ENCODE measurements at regions not wholly inside any gene's neighbourhood (a gene's known extent, or its start where the extent isn't known, plus 50 kb on each side); places are given as distances from the start of the nearest gene placed in this dataset.

- no peak overlapping the region for H3K27ac ChIP-seq
- TF ChIP-seq CTCF (conservative IDR thresholded peaks at IDR 0.05; ENCODE audit: low read depth, low read length) = no peak
- no peaks in the 10 kb centered on the region for H3K4me1 ChIP-seq (ENCODE audit: low read depth, poor library complexity, severe bottlenecking)
- no peaks in the 10 kb centered on the region for H3K79me2 ChIP-seq (ENCODE audit: insufficient read depth, low read depth)
- H4K20me1 ChIP-seq (ENCODE audit: insufficient read depth) = no peaks in the 10 kb centered on the region
- H3K4me2 ChIP-seq = no peak overlapping the region
- no peaks in the 10 kb centered on the region for H3K27me3 ChIP-seq (ENCODE audit: insufficient read depth, low read depth)
- H3K9ac ChIP-seq = no peak overlapping the region
- H2AFZ ChIP-seq (ENCODE audit: low read depth) = no peak overlapping the region
- no peak overlapping the region for H3K4me3 ChIP-seq (IDR thresholded peaks at IDR 0.05; ENCODE audit: insufficient read depth, low read depth, low read length)
- no peaks in the 10 kb centered on the region for H3K36me3 ChIP-seq (ENCODE audit: insufficient read depth)
Measured at GRCh38 chr1:201628490-201628889, 89.6 kb downstream of the NAV1 start.

GRCh38 chr1:201630582-201630981 is 91.7 kb downstream of the NAV1 start:
- Histone ChIP-seq H3K9ac (no peak overlapping the region), H3K79me2 (ENCODE audit: insufficient read depth, low read depth) (no peaks in the 10 kb centered on the region), H3K27me3 (ENCODE audit: insufficient read depth, low read depth) (no peaks in the 10 kb centered on the region), H3K4me3 (IDR thresholded peaks at IDR 0.05; ENCODE audit: insufficient read depth, low read depth, low read length) (no peak overlapping the region), H3K4me1 (ENCODE audit: low read depth, poor library complexity, severe bottlenecking) (no peaks in the 10 kb centered on the region), H4K20me1 (ENCODE audit: insufficient read depth) (no peaks in the 10 kb centered on the region), H3K27ac (no peak overlapping the region), H2AFZ (ENCODE audit: low read depth) (no peak overlapping the region), H3K4me2 (no peak overlapping the region), H3K36me3 (ENCODE audit: insufficient read depth) (no peaks in the 10 kb centered on the region)
- TF ChIP-seq CTCF (conservative IDR thresholded peaks at IDR 0.05; ENCODE audit: low read depth, low read length) = no peak

GRCh38 chr1:201631037-201631436 is 92.1 kb downstream of the NAV1 start:
- Histone ChIP-seq H3K79me2 (ENCODE audit: insufficient read depth, low read depth) (no peaks in the 10 kb centered on the region), H3K4me1 (ENCODE audit: low read depth, poor library complexity, severe bottlenecking) (no peaks in the 10 kb centered on the region), H3K27me3 (ENCODE audit: insufficient read depth, low read depth) (no peaks in the 10 kb centered on the region), H3K4me2 (no peak overlapping the region), H2AFZ (ENCODE audit: low read depth) (no peak overlapping the region), H3K4me3 (IDR thresholded peaks at IDR 0.05; ENCODE audit: insufficient read depth, low read depth, low read length) (no peak overlapping the region), H4K20me1 (ENCODE audit: insufficient read depth) (no peaks in the 10 kb centered on the region), H3K36me3 (ENCODE audit: insufficient read depth) (no peaks in the 10 kb centered on the region), H3K9ac (no peak overlapping the region), H3K27ac (no peak overlapping the region)
- no peak for TF ChIP-seq CTCF (conservative IDR thresholded peaks at IDR 0.05; ENCODE audit: low read depth, low read length)

GRCh38 chr1:201632364-201632952 is 93.5 kb downstream of the NAV1 start:
- H4K20me1 ChIP-seq (ENCODE audit: insufficient read depth) = no peaks in the 10 kb centered on the region
- H2AFZ ChIP-seq (ENCODE audit: low read depth) = no peak overlapping the region
- no peak for TF ChIP-seq CTCF (conservative IDR thresholded peaks at IDR 0.05; ENCODE audit: low read depth, low read length)
- H3K4me3 ChIP-seq (IDR thresholded peaks at IDR 0.05; ENCODE audit: insufficient read depth, low read depth, low read length) = no peak overlapping the region
- no peaks in the 10 kb centered on the region for H3K79me2 ChIP-seq (ENCODE audit: insufficient read depth, low read depth)
- no peak overlapping the region for H3K4me2 ChIP-seq
- H3K9ac ChIP-seq = no peak overlapping the region
- H3K27me3 ChIP-seq (ENCODE audit: insufficient read depth, low read depth) = no peaks in the 10 kb centered on the region
- no peak overlapping the region for H3K27ac ChIP-seq
- no peaks in the 10 kb centered on the region for H3K36me3 ChIP-seq (ENCODE audit: insufficient read depth)
- H3K4me1 ChIP-seq (ENCODE audit: low read depth, poor library complexity, severe bottlenecking) = no peaks in the 10 kb centered on the region
